ENCODE measurements at regions not wholly inside any gene's neighbourhood (a gene's known extent, or its start where the extent isn't known, plus 50 kb on each side); places are given as distances from the start of the nearest gene placed in this dataset.

- no peak for TF ChIP-seq CTCF (conservative IDR thresholded peaks at IDR 0.05; ENCODE audit: low read depth, low read length)
- no peak for TF ChIP-seq EZH2 (IDR thresholded peaks at IDR 0.05; ENCODE audit: borderline replicate concordance, low read depth, low read length, poor library complexity, severe bottlenecking)
Measured at GRCh38 chr2:42931818-42932195, 139.4 kb upstream of the HAAO start.
